ENCODE measurements at regions not wholly inside any gene's neighbourhood (a gene's known extent, or its start where the extent isn't known, plus 50 kb on each side); places are given as distances from the start of the nearest gene placed in this dataset.

DNA sequence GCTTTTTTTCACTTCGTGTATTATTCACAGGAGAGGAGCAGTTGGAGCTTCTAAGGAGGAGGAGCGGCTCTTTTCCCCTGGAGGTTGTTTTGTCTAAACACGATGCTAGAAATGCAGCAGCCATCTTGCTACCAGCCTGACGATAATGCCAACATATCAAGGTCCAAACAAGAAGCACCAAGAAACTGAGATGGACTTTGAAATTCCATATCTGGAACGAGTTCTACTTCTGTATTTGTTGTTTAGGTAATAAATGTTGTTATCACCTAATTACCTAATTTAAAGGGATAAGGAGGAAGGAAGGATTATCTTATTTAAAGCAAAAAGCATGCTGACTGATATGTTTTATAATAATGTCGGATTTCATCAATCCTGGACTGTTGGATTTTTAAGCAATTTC lies 174.4 kb upstream of the TMPO start:
- Histone ChIP-seq H3K4me1 (ENCODE audit: control insufficient read depth in 2 of 2, insufficient read depth in 2 of 2, low read length in 2 of 2) (no peaks in the 10 kb centered on the region), H3K4me3 (ENCODE audit: control extremely low read depth in 1 of 5, extremely low read depth in 1 of 5, insufficient read depth in 1 of 5, low read depth in 2 of 5, low read length in 4 of 5) (no peak overlapping the region), H3K9me3 (ENCODE audit: control extremely low read depth in 1 of 3, control insufficient read depth in 2 of 3, insufficient read depth in 1 of 3, low read length in 2 of 3) (no peaks in the 10 kb centered on the region), H2AFZ (ENCODE audit: insufficient read depth, low read depth, low read length, poor library complexity, severe bottlenecking) (no peak overlapping the region), H3K79me2 (ENCODE audit: control insufficient read depth, insufficient read depth, low read length) (no peaks in the 10 kb centered on the region), H3K4me2 (replicated peaks; ENCODE audit: low read depth, low read length, poor library complexity, severe bottlenecking) (no peak overlapping the region), H3K27ac (ENCODE audit: low read length in 2 of 2) (no peak overlapping the region), H4K20me1 (ENCODE audit: control insufficient read depth, insufficient read depth, low read length, poor library complexity, severe bottlenecking) (no peaks in the 10 kb centered on the region), H3K27me3 (replicated peaks in 1 of 4; ENCODE audit: control extremely low read depth in 1 of 4, control insufficient read depth in 3 of 4, insufficient read depth in 4 of 4, low read length in 3 of 4) (peaks cover 0 to 3% (median 0%) of the 10 kb centered on the region in 4 experiments), H3K36me3 (replicated peaks in 1 of 2; ENCODE audit: control extremely low read depth in 1 of 2, control insufficient read depth in 1 of 2, extremely low read depth in 1 of 2, insufficient read depth in 2 of 2, low read length in 1 of 2) (no peaks in the 10 kb centered on the region), H3K9ac (ENCODE audit: low read length) (no peak overlapping the region)
- CTCF ChIA-PET = no interaction called here
- POLR2A ChIA-PET = no interaction called here
- TF ChIP-seq CTCF (IDR thresholded peaks at IDR 0.05) (no peak), EZH2 (IDR thresholded peaks at IDR 0.05; ENCODE audit: borderline replicate concordance, insufficient read depth, low read depth, low read length, poor library complexity, severe bottlenecking) (no peak)
- Mint-ChIP-seq H3K4me3 (no peak overlapping the region), H3K27ac (no peak overlapping the region), H3K4me1 (no peaks in the 10 kb centered on the region), H3K27me3 (peaks cover 29% of the 10 kb centered on the region), H3K9me3 (ENCODE audit: insufficient read depth) (no peaks in the 10 kb centered on the region)
- WGBS (ENCODE audit: insufficient coverage) = 83% methylated on average over 1 of the region's 6 CpGs
- DNase-seq = no peak
- no peak for ATAC-seq (ENCODE audit: low read depth)
- intact Hi-C loops (cut with micrococcal nuclease) = no loop called here

DNA sequence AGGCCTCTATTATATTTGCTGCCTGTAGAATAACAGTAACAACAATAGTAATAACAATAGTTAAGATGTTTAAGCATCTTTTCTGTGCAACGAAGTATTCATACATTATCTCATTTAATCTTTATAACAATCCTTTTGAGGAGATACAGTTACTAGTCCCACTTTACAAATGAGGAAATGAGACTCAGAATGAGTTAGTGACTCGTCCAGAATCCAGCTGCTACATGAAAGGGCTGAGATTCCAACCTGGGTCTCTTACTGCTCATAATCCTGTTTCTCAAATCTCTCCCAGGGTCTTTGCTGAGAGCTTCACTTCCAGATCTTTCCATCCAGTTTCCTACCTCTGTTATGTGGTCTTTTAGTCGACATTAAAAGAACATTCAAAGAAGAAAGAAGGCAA lies 173.7 kb upstream of the TMPO start:
- no peaks in the 10 kb centered on the region for H3K79me2 ChIP-seq (ENCODE audit: control insufficient read depth, insufficient read depth, low read length)
- no peak overlapping the region for H3K27ac Mint-ChIP-seq
- intact Hi-C loops (cut with micrococcal nuclease) = no loop called here
- no peak overlapping the region for H2AFZ ChIP-seq (ENCODE audit: insufficient read depth, low read depth, low read length, poor library complexity, severe bottlenecking)
- CTCF ChIA-PET = no interaction called here
- POLR2A ChIA-PET = no interaction called here
- H4K20me1 ChIP-seq (ENCODE audit: control insufficient read depth, insufficient read depth, low read length, poor library complexity, severe bottlenecking) = no peaks in the 10 kb centered on the region
- 80% methylated on average over 1 of the region's 3 CpGs for WGBS (ENCODE audit: insufficient coverage)
- no peaks in the 10 kb centered on the region for H3K9me3 Mint-ChIP-seq (ENCODE audit: insufficient read depth)
- H3K4me2 ChIP-seq (replicated peaks; ENCODE audit: low read depth, low read length, poor library complexity, severe bottlenecking) = no peak overlapping the region
- peaks cover 32% of the 10 kb centered on the region for H3K27me3 Mint-ChIP-seq
- peaks cover 0 to 3% (median 0%) of the 10 kb centered on the region in 4 experiments for H3K27me3 ChIP-seq (replicated peaks in 1 of 4; ENCODE audit: control extremely low read depth in 1 of 4, control insufficient read depth in 3 of 4, insufficient read depth in 4 of 4, low read length in 3 of 4)
- H3K9ac ChIP-seq (ENCODE audit: low read length) = no peak overlapping the region
- no peak overlapping the region for H3K4me3 ChIP-seq (ENCODE audit: control extremely low read depth in 1 of 5, extremely low read depth in 1 of 5, insufficient read depth in 1 of 5, low read depth in 2 of 5, low read length in 4 of 5)
- no peaks in the 10 kb centered on the region for H3K4me1 ChIP-seq (ENCODE audit: control insufficient read depth in 2 of 2, insufficient read depth in 2 of 2, low read length in 2 of 2)
- H3K36me3 ChIP-seq (replicated peaks in 1 of 2; ENCODE audit: control extremely low read depth in 1 of 2, control insufficient read depth in 1 of 2, extremely low read depth in 1 of 2, insufficient read depth in 2 of 2, low read length in 1 of 2) = no peaks in the 10 kb centered on the region
- DNase-seq (no peak), ATAC-seq (ENCODE audit: low read depth) (no peak)
- no peak for TF ChIP-seq EZH2 (IDR thresholded peaks at IDR 0.05; ENCODE audit: borderline replicate concordance, insufficient read depth, low read depth, low read length, poor library complexity, severe bottlenecking)
- TF ChIP-seq CTCF (IDR thresholded peaks at IDR 0.05) = no peak
- H3K27ac ChIP-seq (ENCODE audit: low read length in 2 of 2) = no peak overlapping the region
- H3K4me1 Mint-ChIP-seq = no peaks in the 10 kb centered on the region
- H3K4me3 Mint-ChIP-seq = no peak overlapping the region
- no peaks in the 10 kb centered on the region for H3K9me3 ChIP-seq (ENCODE audit: control extremely low read depth in 1 of 3, control insufficient read depth in 2 of 3, insufficient read depth in 1 of 3, low read length in 2 of 3)
